Loucy (cell line): ENCODE measurements at regions not wholly inside any gene's neighbourhood (a gene's known extent, or its start where the extent isn't known, plus 50 kb on each side); places are given as distances from the start of the nearest gene placed in this dataset.

ENCODE experiments used
- H2AFZ ChIP-seq: fragments of 200-600 bp; sonication (generic); 2 replicates; pipeline ENCODE4 v1.6.0; 2016; ENCODE audit warnings: antibody characterized with exemption, mild to moderate bottlenecking, low read length, moderate library complexity
- H3F3A ChIP-seq: fragments of 200-600 bp; 2 replicates; pipeline ENCODE4 v1.6.0; 2016; ENCODE audit warnings: antibody characterized with exemption, low read depth, mild to moderate bottlenecking
- H3K27me3 ChIP-seq: fragments of 200-600 bp; sonication (generic); 2 replicates; pipeline ENCODE4 v1.6.1; 2014; ENCODE audit warnings: low read length, mild to moderate bottlenecking; ENCODE audit not compliant: insufficient read depth, poor library complexity, severe bottlenecking
- H3K36me3 ChIP-seq: fragments of 200-600 bp; sonication (generic); 2 replicates; pipeline ENCODE4 v1.6.1; 2016; ENCODE audit warnings: low read length; ENCODE audit not compliant: insufficient read depth
- H3K4me1 ChIP-seq: fragments of 200-600 bp; sonication (generic); 2 replicates; pipeline ENCODE4 v1.5.1; 2014; ENCODE audit warnings: low read length, mild to moderate bottlenecking; ENCODE audit not compliant: insufficient read depth, poor library complexity, severe bottlenecking
- H3K4me2 ChIP-seq: fragments of 200-600 bp; sonication (generic); 2 replicates; pipeline ENCODE4 v1.6.0; 2014; ENCODE audit warnings: antibody characterized with exemption, low read length, low read depth, mild to moderate bottlenecking; ENCODE audit not compliant: poor library complexity, severe bottlenecking
- H3K4me3 ChIP-seq: fragments of 200-600 bp; sonication (generic); 2 replicates; pipeline ENCODE4 v1.5.1; 2014; ENCODE audit warnings: low read length, mild to moderate bottlenecking, mixed read lengths; ENCODE audit not compliant: poor library complexity, severe bottlenecking
- H3K79me2 ChIP-seq: fragments of 200-600 bp; sonication (generic); 2 replicates; pipeline ENCODE4 v1.6.1; 2014; ENCODE audit warnings: low read length; ENCODE audit not compliant: insufficient read depth
- H3K9ac ChIP-seq: fragments of 200-600 bp; sonication (generic); 2 replicates; pipeline ENCODE4 v1.6.0; 2014; ENCODE audit warnings: mild to moderate bottlenecking, low read depth, low read length, moderate library complexity; ENCODE audit not compliant: poor library complexity, severe bottlenecking
- H3K9me2 ChIP-seq: fragments of 200-600 bp; sonication (generic); replicated peaks from 2 replicates; pipeline ENCODE4 v1.6.1; 2016; ENCODE audit warnings: low read depth, low read length, mixed read lengths
- H3K9me3 ChIP-seq: fragments of 200-600 bp; sonication (generic); 2 replicates; pipeline ENCODE4 v1.6.1; 2014; ENCODE audit warnings: mild to moderate bottlenecking, antibody characterized with exemption, low read length, low read depth; ENCODE audit not compliant: insufficient read depth
- H4K20me1 ChIP-seq: fragments of 200-600 bp; sonication (generic); 2 replicates; pipeline ENCODE4 v1.6.0; 2014; ENCODE audit warnings: antibody characterized with exemption, low read length, mild to moderate bottlenecking; ENCODE audit not compliant: insufficient read depth, poor library complexity, severe bottlenecking
- EZH2phosphoT487 ChIP-seq: fragments of 200-600 bp; IDR thresholded peaks from 2 replicates; pipeline ENCODE4 v1.6.1; 2018; ENCODE audit warnings: antibody characterized with exemption, mild to moderate bottlenecking, moderate library complexity, borderline replicate concordance
- TF ChIP-seq, protein P1 (sequence below): fragments of 200-600 bp; sonication (generic); conservative IDR thresholded peaks from 2 replicates; pipeline ENCODE4 v1.5.1; 2014; ENCODE audit warnings: mild to moderate bottlenecking, antibody characterized with exemption, low read length

DNA sequence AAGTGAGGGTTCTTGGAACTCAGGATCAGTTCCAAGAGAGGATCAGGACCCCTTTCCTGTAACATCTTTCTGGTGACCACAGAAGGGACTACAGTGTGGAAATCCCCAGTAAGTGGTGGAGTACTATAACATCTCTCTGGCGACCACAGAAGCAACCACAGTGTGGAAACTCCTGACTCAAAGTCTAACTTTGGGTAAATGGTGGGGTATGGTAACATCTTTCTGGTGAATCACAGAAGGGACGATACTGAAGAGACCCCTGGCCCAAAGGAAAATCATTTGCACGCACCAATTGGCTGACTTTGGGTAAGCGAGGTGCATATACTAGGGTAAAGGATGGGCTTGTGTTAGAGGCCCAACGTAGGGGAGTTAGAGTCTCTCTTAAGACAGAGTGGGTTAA is 56.3 kb upstream of the GULP1 start:
- TF ChIP-seq EZH2phosphoT487 = no peak
- TF ChIP-seq, protein P1, sequence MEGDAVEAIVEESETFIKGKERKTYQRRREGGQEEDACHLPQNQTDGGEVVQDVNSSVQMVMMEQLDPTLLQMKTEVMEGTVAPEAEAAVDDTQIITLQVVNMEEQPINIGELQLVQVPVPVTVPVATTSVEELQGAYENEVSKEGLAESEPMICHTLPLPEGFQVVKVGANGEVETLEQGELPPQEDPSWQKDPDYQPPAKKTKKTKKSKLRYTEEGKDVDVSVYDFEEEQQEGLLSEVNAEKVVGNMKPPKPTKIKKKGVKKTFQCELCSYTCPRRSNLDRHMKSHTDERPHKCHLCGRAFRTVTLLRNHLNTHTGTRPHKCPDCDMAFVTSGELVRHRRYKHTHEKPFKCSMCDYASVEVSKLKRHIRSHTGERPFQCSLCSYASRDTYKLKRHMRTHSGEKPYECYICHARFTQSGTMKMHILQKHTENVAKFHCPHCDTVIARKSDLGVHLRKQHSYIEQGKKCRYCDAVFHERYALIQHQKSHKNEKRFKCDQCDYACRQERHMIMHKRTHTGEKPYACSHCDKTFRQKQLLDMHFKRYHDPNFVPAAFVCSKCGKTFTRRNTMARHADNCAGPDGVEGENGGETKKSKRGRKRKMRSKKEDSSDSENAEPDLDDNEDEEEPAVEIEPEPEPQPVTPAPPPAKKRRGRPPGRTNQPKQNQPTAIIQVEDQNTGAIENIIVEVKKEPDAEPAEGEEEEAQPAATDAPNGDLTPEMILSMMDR = no peak
- no peaks in the 10 kb centered on the region for H3F3A ChIP-seq
- no peak overlapping the region for H3K4me3 ChIP-seq
- no peak overlapping the region for H2AFZ ChIP-seq
- H3K4me1 ChIP-seq = no peaks in the 10 kb centered on the region
- no peak overlapping the region for H3K4me2 ChIP-seq
- H3K27me3 ChIP-seq = no peaks in the 10 kb centered on the region
- H3K36me3 ChIP-seq = no peaks in the 10 kb centered on the region
- no peak overlapping the region for H3K9ac ChIP-seq
- no peaks in the 10 kb centered on the region for H3K79me2 ChIP-seq
- no peaks in the 10 kb centered on the region for H4K20me1 ChIP-seq
- no peaks in the 10 kb centered on the region for H3K9me2 ChIP-seq
- H3K9me3 ChIP-seq = no peaks in the 10 kb centered on the region; the same call in 1 of the 2 replicates

DNA sequence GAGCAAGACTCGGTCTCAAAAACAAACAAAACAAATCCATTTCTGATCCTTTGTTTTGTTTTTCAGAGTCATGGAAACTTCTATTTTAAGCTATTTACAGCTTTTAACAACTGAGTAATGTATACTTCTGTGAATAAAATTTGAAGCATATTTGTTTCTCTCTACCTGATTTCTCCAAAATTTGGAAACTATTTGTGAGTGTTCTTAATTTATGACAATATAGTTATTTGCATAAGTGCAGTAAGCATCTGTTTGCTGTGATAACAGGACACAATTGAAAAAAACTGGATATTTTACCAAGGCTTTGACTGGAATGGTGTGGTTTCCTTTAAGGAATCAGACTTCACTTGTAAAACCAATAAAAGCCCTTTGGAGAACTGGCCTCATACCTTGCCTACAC is 53.3 kb upstream of the GULP1 start:
- H3K27me3 ChIP-seq = no peaks in the 10 kb centered on the region
- no peaks in the 10 kb centered on the region for H3K4me1 ChIP-seq
- no peaks in the 10 kb centered on the region; the same call in 1 of the 2 replicates for H3K9me3 ChIP-seq
- H2AFZ ChIP-seq = no peak overlapping the region
- no peaks in the 10 kb centered on the region for H3F3A ChIP-seq
- TF ChIP-seq, protein P1 = no peak
- no peak for TF ChIP-seq EZH2phosphoT487
- no peak overlapping the region for H3K4me3 ChIP-seq
- no peak overlapping the region for H3K9ac ChIP-seq
- no peaks in the 10 kb centered on the region for H3K36me3 ChIP-seq
- H3K4me2 ChIP-seq = no peak overlapping the region
- H3K79me2 ChIP-seq = no peaks in the 10 kb centered on the region
- no peaks in the 10 kb centered on the region for H4K20me1 ChIP-seq
- no peaks in the 10 kb centered on the region for H3K9me2 ChIP-seq
